T-cell (primary cell): ENCODE measurements at regions not wholly inside any gene's neighbourhood (a gene's known extent, or its start where the extent isn't known, plus 50 kb on each side); places are given as distances from the start of the nearest gene placed in this dataset.

Experiments used
- ATAC-seq, 4 experiments: fragments of 200-7000 bp in 3 of 4; fragments of 150-1000 bp in 1 of 4; cut with Tn5 transposase; replicated peaks in 1 of 4; 1 replicate in 3 of 4; 2 replicates in 1 of 4; pipeline ENCODE4 v1.10.0; 2021; ENCODE audit warnings: moderate library complexity in 3 of 4, mild to moderate bottlenecking in 2 of 4, moderate number of reproducible peaks in 1 of 4
- CTCF ChIA-PET, 2 donors: fragments of 300-600 bp; sonication (Branson Sonifier 250); formaldehyde crosslinking; loops; one replicate each; lab custom pipeline; 2022; ENCODE audit warnings: antibody characterized with exemption in 2 of 2; lab: Charles Lee
- POLR2A ChIA-PET, 2 donors: fragments of 300-600 bp; sonication (Branson Sonifier 250); formaldehyde crosslinking; loops; one replicate each; lab custom pipeline; 2022; ENCODE audit warnings: antibody characterized with exemption in 2 of 2; lab: Charles Lee
- DNase-seq, 35 experiments: peaks; one replicate each; pipeline versions ENCODE4 v3.0.0 to v3.0.0-alpha.2; 2013 to 2023
- H3K27ac ChIP-seq: one replicate; pipeline ENCODE4 v1.5.1; 2013; ENCODE audit warnings: low read length
- H3K27me3 ChIP-seq, 2 experiments: replicated peaks in 1 of 2; 1 replicate in 1 of 2; 2 replicates in 1 of 2; pipeline versions ENCODE4 v1.6.1 to v1.7.0; 2013; ENCODE audit warnings: low read length in 1 of 2, mixed read lengths in 1 of 2; ENCODE audit not compliant: control insufficient read depth in 2 of 2, insufficient read depth in 2 of 2; ENCODE audit errors: extremely low read depth in 1 of 2
- H3K36me3 ChIP-seq, 2 donors: 1 replicate in 1 of 2; 2 replicates in 1 of 2; pipeline versions ENCODE4 v1.6.1 to v1.7.0; 2013; ENCODE audit warnings: low read length in 1 of 2; ENCODE audit not compliant: control insufficient read depth in 2 of 2, insufficient read depth in 1 of 2; ENCODE audit errors: extremely low read depth in 1 of 2
- H3K4me1 ChIP-seq, 2 experiments: 1 replicate in 1 of 2; 2 replicates in 1 of 2; pipeline versions ENCODE4 v1.6.1 to v1.7.0; 2013; ENCODE audit warnings: low read length in 2 of 2, mixed read lengths in 1 of 2; ENCODE audit not compliant: insufficient read depth in 2 of 2, control insufficient read depth in 1 of 2; ENCODE audit errors: extremely low read depth in 1 of 2
- H3K4me3 ChIP-seq, 2 donors: 1 replicate in 1 of 2; 2 replicates in 1 of 2; pipeline versions ENCODE4 v1.5.1 to v1.7.0; 2013; ENCODE audit warnings: mild to moderate bottlenecking in 2 of 2, low read length in 1 of 2, moderate library complexity in 1 of 2; ENCODE audit not compliant: control insufficient read depth in 1 of 2; ENCODE audit errors: extremely low read depth in 1 of 2
- H3K9me3 ChIP-seq: 2 replicates; pipeline ENCODE4 v1.7.0; 2013
- H3K27ac Mint-ChIP-seq, 2 donors: one replicate each; pipeline ENCODE4 v1.8.0; 2020 to 2021; ENCODE audit warnings: mild to moderate bottlenecking in 2 of 2, mixed read lengths in 2 of 2
- H3K27me3 Mint-ChIP-seq, 2 donors: one replicate each; pipeline ENCODE4 v1.8.0; 2021 to 2022; ENCODE audit warnings: mixed read lengths in 2 of 2
- H3K36me3 Mint-ChIP-seq: one replicate; pipeline ENCODE4 v1.8.0; 2021; ENCODE audit warnings: mixed read lengths
- H3K4me1 Mint-ChIP-seq, 3 donors: one replicate each; pipeline ENCODE4 v1.8.0; 2020 to 2022; ENCODE audit warnings: mixed read lengths in 3 of 3, mild to moderate bottlenecking in 1 of 3
- H3K4me3 Mint-ChIP-seq, 3 donors: one replicate each; pipeline ENCODE4 v1.8.0; 2020 to 2022; ENCODE audit warnings: mild to moderate bottlenecking in 3 of 3, mixed read lengths in 3 of 3, moderate library complexity in 3 of 3
- H3K9me3 Mint-ChIP-seq, 3 donors: one replicate each; pipeline ENCODE4 v1.8.0; 2020 to 2022; ENCODE audit warnings: mixed read lengths in 3 of 3
- WGBS: methylation state at CpG from one replicate; pipeline ENCODE4 v1.1.5; 2013; ENCODE audit warnings: missing lambda C conversion rate; ENCODE audit not compliant: insufficient coverage; 5-methylcytosine and 5-hydroxymethylcytosine counted together

DNA sequence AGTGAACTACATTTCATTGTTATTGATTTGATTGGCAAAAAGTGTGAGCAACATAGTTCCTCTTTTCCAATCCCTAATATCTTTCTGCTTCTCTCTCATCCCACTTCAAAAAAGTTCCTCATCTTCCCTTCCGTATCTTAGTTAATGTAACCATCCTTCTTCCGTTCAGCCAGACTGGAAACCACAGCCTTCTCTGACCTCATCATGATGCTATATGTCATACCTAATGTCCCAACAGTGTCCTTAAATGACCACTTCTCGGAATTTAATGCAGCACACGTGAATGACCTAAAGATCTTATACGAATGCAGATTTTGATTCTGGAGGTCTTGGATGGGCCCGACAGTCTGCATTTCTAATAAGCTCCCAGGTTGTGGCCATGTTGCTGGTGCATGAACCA is 320.3 kb upstream of the SATB1 start:
- Mint-ChIP-seq H3K27me3 (no peaks in the 10 kb centered on the region), H3K4me3 (peak overlapping the region in 2 of 3 donors; percentile 45 to 59), H3K4me1 (peaks cover 77% of the 10 kb centered on the region in 3 donors), H3K36me3 (no peaks in the 10 kb centered on the region), H3K27ac (peak overlapping the region; percentile 95), H3K9me3 (peaks cover 0 to 2% (median 0%) of the 10 kb centered on the region in 3 donors)
- Histone ChIP-seq H3K36me3 (no peaks in the 10 kb centered on the region), H3K27ac (peak overlapping the region; percentile 3), H3K4me1 (peaks cover 19 to 49% of the 10 kb centered on the region in 2 experiments), H3K9me3 (no peaks in the 10 kb centered on the region), H3K27me3 (no peaks in the 10 kb centered on the region), H3K4me3 (no peak overlapping the region)
- no peak for ATAC-seq
- WGBS, result 87% methylated on average over 6 of the region's 6 CpGs
- peak in 1 of 35 experiments; percentile 14 for DNase-seq
- POLR2A ChIA-PET, result interaction anchor here in 1 of 2 donors (0.6 kb wide), 1 partner anchor 97 kb away, joined by 3 read pairs; no protein-coding TSS in a partner anchor
- CTCF ChIA-PET, result interaction anchor here in 1 of 2 donors (0.7 kb wide), 1 partner anchor 301 kb away, joined by 3 read pairs; no protein-coding TSS in a partner anchor

DNA sequence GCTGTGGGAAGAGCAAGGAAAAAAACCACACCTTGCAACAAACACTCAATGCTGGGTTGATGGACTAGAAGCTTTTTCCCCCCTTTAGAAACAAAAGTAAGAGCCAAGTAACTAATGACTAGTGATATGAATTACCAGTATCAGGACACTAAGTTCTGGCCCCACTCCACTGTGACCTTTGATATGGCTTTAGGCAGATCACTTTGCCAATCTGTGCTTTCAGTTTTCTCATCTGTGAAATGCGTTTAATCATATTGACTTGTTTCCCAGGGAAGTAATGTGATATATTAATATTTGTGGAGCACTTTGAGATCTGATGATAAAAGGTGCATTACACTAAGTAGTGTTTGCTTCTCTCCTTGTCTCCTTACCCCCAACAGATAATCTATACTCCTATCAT is 319.3 kb upstream of the SATB1 start:
- peaks cover 0 to 2% (median 0%) of the 10 kb centered on the region in 3 donors for H3K9me3 Mint-ChIP-seq
- Histone ChIP-seq H3K4me1 (peaks cover 25 to 56% of the 10 kb centered on the region in 2 experiments), H3K27me3 (no peaks in the 10 kb centered on the region), H3K36me3 (no peaks in the 10 kb centered on the region), H3K27ac (peak overlapping the region; percentile 91), H3K4me3 (no peak overlapping the region), H3K9me3 (no peaks in the 10 kb centered on the region)
- H3K4me3 Mint-ChIP-seq, result peak overlapping the region; percentile 28 to 59 (median 45)
- H3K36me3 Mint-ChIP-seq, result no peaks in the 10 kb centered on the region
- WGBS, result no CpG with 5 or more reads among the region's 1 CpG
- POLR2A ChIA-PET, result no interaction called here
- no peaks in the 10 kb centered on the region for H3K27me3 Mint-ChIP-seq
- H3K4me1 Mint-ChIP-seq, result peaks cover 79 to 80% (median 79%) of the 10 kb centered on the region in 3 donors
- ATAC-seq (no peak), DNase-seq (no peak)
- peak overlapping the region; percentile 95 for H3K27ac Mint-ChIP-seq
- CTCF ChIA-PET, result interaction anchor here in 1 of 2 donors (0.7 kb wide), 1 partner anchor 300 kb away, joined by 3 read pairs; no protein-coding TSS in a partner anchor

DNA sequence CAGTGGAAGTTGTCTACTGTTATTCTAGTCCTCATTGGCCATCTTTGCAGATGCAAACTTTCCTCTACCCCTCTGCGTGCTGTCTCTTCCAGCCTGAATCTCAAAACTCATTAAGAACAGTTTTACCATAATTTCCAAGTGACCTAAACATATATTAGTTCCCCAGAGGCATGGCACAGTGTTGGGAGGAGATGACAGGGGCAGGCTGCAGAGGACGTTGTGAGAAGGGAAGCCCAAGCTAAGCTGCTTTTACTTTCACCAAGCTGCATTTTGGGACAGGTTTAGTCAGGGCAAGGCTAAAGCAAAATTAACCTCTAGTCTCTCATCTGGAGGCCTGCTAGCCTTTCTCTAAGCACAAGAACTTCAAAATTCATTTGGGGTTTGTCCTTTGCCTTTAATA is 318.6 kb upstream of the SATB1 start:
- Histone ChIP-seq H3K9me3 (no peaks in the 10 kb centered on the region), H3K4me1 (peaks cover 26 to 63% of the 10 kb centered on the region in 2 experiments), H3K27me3 (no peaks in the 10 kb centered on the region), H3K36me3 (no peaks in the 10 kb centered on the region), H3K4me3 (no peak overlapping the region), H3K27ac (peak overlapping the region; percentile 91)
- Mint-ChIP-seq H3K4me1 (peaks cover 81 to 85% (median 85%) of the 10 kb centered on the region in 3 donors), H3K4me3 (peak overlapping the region; percentile 39 to 59 (median 40)), H3K27ac (peak overlapping the region; percentile 95), H3K9me3 (peaks cover 0 to 2% (median 0%) of the 10 kb centered on the region in 3 donors), H3K36me3 (no peaks in the 10 kb centered on the region), H3K27me3 (no peaks in the 10 kb centered on the region)
- ATAC-seq (no peak), DNase-seq (peak in 2 of 35 experiments; percentile 16 to 37)
- 20% methylated on average over 1 of the region's 2 CpGs for WGBS
- ChIA-PET CTCF (no interaction called here), POLR2A (no interaction called here)

DNA sequence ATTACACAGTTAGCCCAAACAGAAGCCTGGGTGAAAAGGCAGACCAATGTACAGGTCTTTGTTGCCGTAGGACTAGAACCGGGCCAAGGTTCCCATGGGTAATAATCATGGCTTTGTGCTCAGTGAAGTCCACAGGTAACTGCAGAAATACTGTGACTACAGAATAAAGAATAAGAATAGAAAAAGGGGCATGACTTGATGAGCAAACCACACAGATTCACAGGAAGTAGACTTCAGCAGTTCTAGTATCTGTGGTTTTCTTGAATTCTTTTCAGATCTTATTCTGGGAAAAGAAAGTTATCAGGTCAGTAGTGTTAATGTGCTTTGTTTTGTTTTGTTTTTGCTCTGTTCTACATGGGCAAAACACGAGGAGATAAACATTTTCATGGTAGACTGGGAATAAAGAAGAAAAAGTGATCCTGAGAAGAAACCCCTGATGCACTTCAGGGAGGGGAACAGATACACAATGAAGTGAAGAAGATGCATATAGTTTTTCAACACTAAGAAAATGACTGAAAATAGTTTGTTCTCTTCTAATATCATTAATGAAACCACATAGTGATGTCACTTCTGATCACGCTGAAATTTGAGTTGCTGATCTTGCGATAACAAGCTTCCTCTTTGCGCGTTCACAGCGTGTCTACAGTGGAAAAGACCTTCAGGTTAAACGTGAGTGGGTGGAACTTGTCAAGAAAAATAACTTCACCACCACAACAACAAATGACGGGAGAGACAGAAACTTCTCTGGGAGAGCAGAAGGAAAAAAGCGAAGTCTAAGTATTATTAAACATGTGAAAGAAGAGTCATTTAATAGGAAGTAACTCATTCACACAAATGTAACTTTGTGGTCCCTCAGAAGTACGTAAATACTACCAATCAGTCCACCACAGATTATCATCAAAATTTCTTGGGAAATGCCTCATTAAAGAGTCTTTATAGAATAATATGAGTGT is 315.8 kb upstream of the SATB1 start:
- peak overlapping the region; percentile 22 to 44 for H3K4me3 ChIP-seq
- H3K36me3 ChIP-seq, result no peaks in the 10 kb centered on the region
- H3K9me3 ChIP-seq, result no peaks in the 10 kb centered on the region
- DNase-seq (peak in 33 of 35 experiments; percentile 24 to 88 (median 59)), ATAC-seq (peak; percentile 72 to 80 (median 77))
- Mint-ChIP-seq H3K27me3 (no peaks in the 10 kb centered on the region), H3K4me1 (peaks cover 91 to 95% (median 92%) of the 10 kb centered on the region in 3 donors), H3K9me3 (no peaks in the 10 kb centered on the region), H3K4me3 (peak overlapping the region; percentile 75 to 83 (median 78)), H3K27ac (peak overlapping the region; percentile 93 to 94), H3K36me3 (peaks cover 3% of the 10 kb centered on the region)
- no peaks in the 10 kb centered on the region for H3K27me3 ChIP-seq
- peak overlapping the region; percentile 91 for H3K27ac ChIP-seq
- H3K4me1 ChIP-seq, result peaks cover 28 to 67% of the 10 kb centered on the region in 2 experiments
- WGBS, result 0% methylated on average over 2 of the region's 12 CpGs
- ChIA-PET CTCF (interaction anchor here in 1 of 2 donors (0.9 to 2.4 kb wide), 3 partner anchors 17 to 181 kb away, joined by 3 to 10 read pairs (median 4); no protein-coding TSS in a partner anchor), POLR2A (interaction anchor here (0.6 to 0.8 kb wide), 4 partner anchors 15 to 314 kb away, joined by 3 read pairs; no protein-coding TSS in a partner anchor)

DNA sequence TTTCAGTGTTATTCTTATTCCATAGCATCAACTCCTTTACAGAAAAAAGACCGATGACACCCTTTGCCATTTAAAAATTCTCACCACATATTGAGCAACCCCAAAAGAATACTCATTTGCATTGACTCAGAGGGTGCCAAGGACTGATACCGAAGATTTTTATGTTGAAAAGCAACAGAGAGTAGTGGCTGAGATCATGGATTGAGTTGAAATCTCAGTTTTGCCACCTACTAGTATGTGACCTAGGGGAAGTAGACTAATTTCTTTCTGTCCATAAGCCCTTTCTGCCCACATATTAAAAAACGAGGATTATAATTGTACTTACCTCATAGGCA is 313.9 kb upstream of the SATB1 start:
- Histone ChIP-seq H3K36me3 (no peaks in the 10 kb centered on the region), H3K27me3 (no peaks in the 10 kb centered on the region), H3K4me1 (peaks cover 24 to 53% of the 10 kb centered on the region in 2 experiments), H3K9me3 (no peaks in the 10 kb centered on the region), H3K27ac (no peak overlapping the region), H3K4me3 (no peak overlapping the region)
- Mint-ChIP-seq H3K9me3 (no peaks in the 10 kb centered on the region), H3K27ac (peak overlapping the region; percentile 65 to 94), H3K4me3 (peak overlapping the region in 1 of 3 donors; percentile 83), H3K4me1 (peaks cover 77 to 81% (median 77%) of the 10 kb centered on the region in 3 donors), H3K36me3 (peaks cover 3% of the 10 kb centered on the region), H3K27me3 (no peaks in the 10 kb centered on the region)
- DNase-seq (peak in 1 of 35 experiments; percentile 20), ATAC-seq (no peak)
- WGBS, result no CpG with 5 or more reads among the region's 3 CpGs
- POLR2A ChIA-PET, result interaction anchor here in 1 of 2 donors (0.5 kb wide), 1 partner anchor 171 kb away, joined by 3 read pairs; no protein-coding TSS in a partner anchor
- CTCF ChIA-PET, result interaction anchor here (0.6 to 0.8 kb wide), 2 partner anchors 179 to 258 kb away, joined by 3 to 5 read pairs; no protein-coding TSS in a partner anchor
